ENCODE measurements at regions not wholly inside any gene's neighbourhood (a gene's known extent, or its start where the extent isn't known, plus 50 kb on each side); places are given as distances from the start of the nearest gene placed in this dataset.

GRCh38 chr16:79929260-79929965 lies 328.9 kb upstream of the MAF start:
- POLR2A ChIA-PET: no interaction called here
- DNase-seq (ENCODE audit: extremely low spot score): no peak
- CTCF ChIA-PET: no interaction called here
- TF ChIP-seq BHLHE40 (IDR thresholded peaks at IDR 0.05; ENCODE audit: borderline replicate concordance): no peak
- TF ChIP-seq SUZ12 (IDR thresholded peaks at IDR 0.05): no peak
- TF ChIP-seq CTBP1 (IDR thresholded peaks at IDR 0.05; ENCODE audit: borderline replicate concordance): no peak
- TF ChIP-seq FOXM1 (IDR thresholded peaks at IDR 0.05; ENCODE audit: borderline replicate concordance): no peak
- no peak for TF ChIP-seq L3MBTL2 (conservative IDR thresholded peaks at IDR 0.05)
- TF ChIP-seq FOXK2 (IDR thresholded peaks at IDR 0.05): no peak
- TF ChIP-seq SP1 (IDR thresholded peaks at IDR 0.05): no peak
- no peak for TF ChIP-seq ELF4 (IDR thresholded peaks at IDR 0.05)
- no peak for TF ChIP-seq ZNF384 (IDR thresholded peaks at IDR 0.05)
- no peak for TF ChIP-seq PKNOX1 (IDR thresholded peaks at IDR 0.05)
- TF ChIP-seq TARDBP (IDR thresholded peaks at IDR 0.05): no peak
- TF ChIP-seq ARNT (IDR thresholded peaks at IDR 0.05): no peak
- TF ChIP-seq FOXA1 (IDR thresholded peaks at IDR 0.05): no peak
- TF ChIP-seq LEF1 (IDR thresholded peaks at IDR 0.05; ENCODE audit: borderline replicate concordance): no peak
- TF ChIP-seq NFRKB (IDR thresholded peaks at IDR 0.05): no peak
- no peak for TF ChIP-seq HDGF (IDR thresholded peaks at IDR 0.05; ENCODE audit: borderline replicate concordance)

- ChIA-PET POLR2A (no interaction called here), CTCF (no interaction called here)
- TF ChIP-seq NFRKB (IDR thresholded peaks at IDR 0.05) (no peak), ZNF384 (IDR thresholded peaks at IDR 0.05) (no peak), PKNOX1 (IDR thresholded peaks at IDR 0.05) (no peak), FOXK2 (IDR thresholded peaks at IDR 0.05) (no peak), TARDBP (IDR thresholded peaks at IDR 0.05) (no peak), L3MBTL2 (conservative IDR thresholded peaks at IDR 0.05) (no peak), SUZ12 (IDR thresholded peaks at IDR 0.05) (no peak), FOXA1 (IDR thresholded peaks at IDR 0.05) (no peak), ELF4 (IDR thresholded peaks at IDR 0.05) (no peak), ARNT (IDR thresholded peaks at IDR 0.05) (no peak), CTBP1 (IDR thresholded peaks at IDR 0.05; ENCODE audit: borderline replicate concordance) (no peak), FOXM1 (IDR thresholded peaks at IDR 0.05; ENCODE audit: borderline replicate concordance) (no peak)
- DNase-seq (ENCODE audit: extremely low spot score): no peak
Measured at GRCh38 chr16:79928142-79928873, 327.8 kb upstream of the MAF start.

- TF ChIP-seq FOXM1 (IDR thresholded peaks at IDR 0.05; ENCODE audit: borderline replicate concordance): no peak
- TF ChIP-seq ARNT (IDR thresholded peaks at IDR 0.05): no peak
- TF ChIP-seq ELF4 (IDR thresholded peaks at IDR 0.05): no peak
- TF ChIP-seq HDGF (IDR thresholded peaks at IDR 0.05; ENCODE audit: borderline replicate concordance): no peak
- no peak for TF ChIP-seq L3MBTL2 (conservative IDR thresholded peaks at IDR 0.05)
- TF ChIP-seq SP1 (IDR thresholded peaks at IDR 0.05): no peak
- no peak for TF ChIP-seq ZNF384 (IDR thresholded peaks at IDR 0.05)
- TF ChIP-seq BHLHE40 (IDR thresholded peaks at IDR 0.05; ENCODE audit: borderline replicate concordance): no peak
- TF ChIP-seq LEF1 (IDR thresholded peaks at IDR 0.05; ENCODE audit: borderline replicate concordance): no peak
- no peak for TF ChIP-seq CTBP1 (IDR thresholded peaks at IDR 0.05; ENCODE audit: borderline replicate concordance)
- no peak for TF ChIP-seq FOXK2 (IDR thresholded peaks at IDR 0.05)
- TF ChIP-seq FOXA1 (IDR thresholded peaks at IDR 0.05): no peak
- no peak for TF ChIP-seq PKNOX1 (IDR thresholded peaks at IDR 0.05)
- TF ChIP-seq NFRKB (IDR thresholded peaks at IDR 0.05): no peak
- no peak for TF ChIP-seq TARDBP (IDR thresholded peaks at IDR 0.05)
- no peak for TF ChIP-seq SUZ12 (IDR thresholded peaks at IDR 0.05)
- DNase-seq (ENCODE audit: extremely low spot score): no peak
- ChIA-PET POLR2A (no interaction called here), CTCF (interaction anchor here (0.7 kb wide), 1 partner anchor 1242 kb away, joined by 3 read pairs; no protein-coding TSS in a partner anchor)
Measured at GRCh38 chr16:79926451-79927205, 326.1 kb upstream of the MAF start.

GRCh38 chr16:79923431-79923830 lies 322.9 kb upstream of the MAF start:
- ChIA-PET POLR2A (no interaction called here), CTCF (no interaction called here)
- TF ChIP-seq LEF1 (IDR thresholded peaks at IDR 0.05; ENCODE audit: borderline replicate concordance) (no peak), ZNF384 (IDR thresholded peaks at IDR 0.05) (no peak), FOXM1 (IDR thresholded peaks at IDR 0.05; ENCODE audit: borderline replicate concordance) (no peak), FOXK2 (IDR thresholded peaks at IDR 0.05) (no peak), BHLHE40 (IDR thresholded peaks at IDR 0.05; ENCODE audit: borderline replicate concordance) (no peak), HDGF (IDR thresholded peaks at IDR 0.05; ENCODE audit: borderline replicate concordance) (no peak), SP1 (IDR thresholded peaks at IDR 0.05) (no peak), CTBP1 (IDR thresholded peaks at IDR 0.05; ENCODE audit: borderline replicate concordance) (no peak), ELF4 (IDR thresholded peaks at IDR 0.05) (no peak), NFRKB (IDR thresholded peaks at IDR 0.05) (no peak), PKNOX1 (IDR thresholded peaks at IDR 0.05) (no peak), FOXA1 (IDR thresholded peaks at IDR 0.05) (no peak), SUZ12 (IDR thresholded peaks at IDR 0.05) (no peak), L3MBTL2 (conservative IDR thresholded peaks at IDR 0.05) (no peak), ARNT (IDR thresholded peaks at IDR 0.05) (no peak), TARDBP (IDR thresholded peaks at IDR 0.05) (no peak)
- no peak for DNase-seq (ENCODE audit: extremely low spot score)
